ENCODE measurements at regions not wholly inside any gene's neighbourhood (a gene's known extent, or its start where the extent isn't known, plus 50 kb on each side); places are given as distances from the start of the nearest gene placed in this dataset.

GRCh38 chr1:79887059-79887458 lies 880.5 kb upstream of the ADGRL4 start:
- H3K4me3 Mint-ChIP-seq: no peak overlapping the region
- DNase-seq (ENCODE audit: low read depth, low spot score): no peak
- H3K27ac Mint-ChIP-seq (ENCODE audit: unreplicated experiment): no peak overlapping the region
- peaks cover 23% of the 10 kb centered on the region for H3K36me3 Mint-ChIP-seq (ENCODE audit: low read depth)
- no peaks in the 10 kb centered on the region for H3K27me3 Mint-ChIP-seq (ENCODE audit: low read depth)
- no peaks in the 10 kb centered on the region for H3K4me1 Mint-ChIP-seq
- TF ChIP-seq, protein P1, sequence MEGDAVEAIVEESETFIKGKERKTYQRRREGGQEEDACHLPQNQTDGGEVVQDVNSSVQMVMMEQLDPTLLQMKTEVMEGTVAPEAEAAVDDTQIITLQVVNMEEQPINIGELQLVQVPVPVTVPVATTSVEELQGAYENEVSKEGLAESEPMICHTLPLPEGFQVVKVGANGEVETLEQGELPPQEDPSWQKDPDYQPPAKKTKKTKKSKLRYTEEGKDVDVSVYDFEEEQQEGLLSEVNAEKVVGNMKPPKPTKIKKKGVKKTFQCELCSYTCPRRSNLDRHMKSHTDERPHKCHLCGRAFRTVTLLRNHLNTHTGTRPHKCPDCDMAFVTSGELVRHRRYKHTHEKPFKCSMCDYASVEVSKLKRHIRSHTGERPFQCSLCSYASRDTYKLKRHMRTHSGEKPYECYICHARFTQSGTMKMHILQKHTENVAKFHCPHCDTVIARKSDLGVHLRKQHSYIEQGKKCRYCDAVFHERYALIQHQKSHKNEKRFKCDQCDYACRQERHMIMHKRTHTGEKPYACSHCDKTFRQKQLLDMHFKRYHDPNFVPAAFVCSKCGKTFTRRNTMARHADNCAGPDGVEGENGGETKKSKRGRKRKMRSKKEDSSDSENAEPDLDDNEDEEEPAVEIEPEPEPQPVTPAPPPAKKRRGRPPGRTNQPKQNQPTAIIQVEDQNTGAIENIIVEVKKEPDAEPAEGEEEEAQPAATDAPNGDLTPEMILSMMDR (conservative IDR thresholded peaks at IDR 0.05): no peak
- peaks cover 26% of the 10 kb centered on the region for H3K9me3 Mint-ChIP-seq

DNA sequence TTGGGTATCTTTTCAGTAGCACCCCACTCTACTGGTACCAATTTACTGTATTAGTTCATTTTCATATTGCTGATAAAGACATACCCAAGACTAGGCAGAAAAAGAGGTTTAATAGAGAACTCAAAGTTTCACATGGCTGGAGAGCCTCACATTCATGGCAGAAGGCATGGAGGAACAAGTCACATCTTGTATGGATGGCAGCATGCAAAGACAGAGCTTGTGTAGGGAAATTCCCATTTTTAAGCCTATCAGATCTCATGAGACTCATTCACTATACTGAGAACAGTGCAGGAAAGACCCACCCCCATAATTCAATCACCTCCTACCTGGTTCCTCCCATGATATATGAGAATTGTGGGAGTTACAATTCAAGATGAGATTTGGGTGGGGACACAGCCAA lies 878.6 kb upstream of the ADGRL4 start:
- Mint-ChIP-seq H3K4me3 (no peak overlapping the region), H3K9me3 (peaks cover 17% of the 10 kb centered on the region), H3K27me3 (ENCODE audit: low read depth) (no peaks in the 10 kb centered on the region), H3K27ac (ENCODE audit: unreplicated experiment) (no peak overlapping the region), H3K4me1 (no peaks in the 10 kb centered on the region), H3K36me3 (ENCODE audit: low read depth) (peaks cover 14% of the 10 kb centered on the region)
- no peak for DNase-seq (ENCODE audit: low read depth, low spot score)
- TF ChIP-seq, protein P1 (conservative IDR thresholded peaks at IDR 0.05): no peak

DNA sequence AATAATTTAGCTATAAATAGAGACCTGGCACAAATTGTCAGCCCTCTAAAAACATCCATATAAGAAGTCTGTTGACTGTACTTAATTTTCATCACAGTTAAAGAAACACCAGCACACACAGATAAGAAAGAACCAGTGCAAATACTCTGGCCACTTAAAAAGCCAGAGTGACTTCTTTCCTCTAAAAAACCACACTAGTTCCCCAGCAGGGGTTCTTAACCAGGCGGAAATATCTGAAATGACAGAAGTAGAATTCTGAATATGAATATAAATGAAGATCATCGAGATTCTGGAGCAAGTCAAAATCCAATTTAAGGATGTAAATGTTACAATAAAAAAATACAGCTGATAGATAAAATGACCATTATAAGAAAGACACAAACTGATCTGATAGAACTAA lies 870.6 kb upstream of the ADGRL4 start:
- Mint-ChIP-seq H3K27ac (ENCODE audit: unreplicated experiment) (no peak overlapping the region), H3K27me3 (ENCODE audit: low read depth) (no peaks in the 10 kb centered on the region), H3K9me3 (peaks cover 11% of the 10 kb centered on the region), H3K36me3 (ENCODE audit: low read depth) (peaks cover 8% of the 10 kb centered on the region), H3K4me3 (no peak overlapping the region), H3K4me1 (peaks cover 18% of the 10 kb centered on the region)
- TF ChIP-seq, protein P1 (conservative IDR thresholded peaks at IDR 0.05): no peak
- DNase-seq (ENCODE audit: low read depth, low spot score): no peak

GRCh38 chr1:79875187-79875586 lies 868.7 kb upstream of the ADGRL4 start:
- DNase-seq (ENCODE audit: low read depth, low spot score): no peak
- Mint-ChIP-seq H3K4me3 (no peak overlapping the region), H3K9me3 (peaks cover 13% of the 10 kb centered on the region), H3K36me3 (ENCODE audit: low read depth) (peaks cover 5% of the 10 kb centered on the region), H3K27ac (ENCODE audit: unreplicated experiment) (no peak overlapping the region), H3K27me3 (ENCODE audit: low read depth) (no peaks in the 10 kb centered on the region), H3K4me1 (peaks cover 18% of the 10 kb centered on the region)
- TF ChIP-seq, protein P1 (conservative IDR thresholded peaks at IDR 0.05): no peak

DNA sequence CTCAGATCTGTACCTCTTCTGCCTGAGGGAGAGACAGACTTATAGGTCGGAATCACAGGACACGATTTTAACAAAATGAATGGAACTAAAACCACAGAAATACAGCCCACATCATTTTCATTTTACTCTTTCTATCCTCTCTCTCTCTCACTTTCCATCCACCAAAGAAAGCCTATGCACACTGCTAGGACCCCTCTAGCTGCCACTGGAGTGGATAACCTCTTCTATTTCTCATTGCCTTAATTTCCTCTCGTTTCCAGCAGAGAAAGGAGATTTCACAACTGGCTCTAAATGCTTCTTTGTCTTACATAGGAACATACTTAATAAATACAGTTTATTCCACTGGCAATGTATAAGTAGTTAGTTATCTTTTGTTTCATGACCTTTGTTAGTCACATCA lies 867.8 kb upstream of the ADGRL4 start:
- no peak for DNase-seq (ENCODE audit: low read depth, low spot score)
- peaks cover 18% of the 10 kb centered on the region for H3K4me1 Mint-ChIP-seq
- no peaks in the 10 kb centered on the region for H3K27me3 Mint-ChIP-seq (ENCODE audit: low read depth)
- TF ChIP-seq, protein P1 (conservative IDR thresholded peaks at IDR 0.05): no peak
- H3K36me3 Mint-ChIP-seq (ENCODE audit: low read depth): peaks cover 3% of the 10 kb centered on the region
- H3K9me3 Mint-ChIP-seq: peaks cover 10% of the 10 kb centered on the region
- peak overlapping the region; percentile 0 for H3K27ac Mint-ChIP-seq (ENCODE audit: unreplicated experiment)
- no peak overlapping the region for H3K4me3 Mint-ChIP-seq
